ENCODE measurements at regions not wholly inside any gene's neighbourhood (a gene's known extent, or its start where the extent isn't known, plus 50 kb on each side); places are given as distances from the start of the nearest gene placed in this dataset.

DNA sequence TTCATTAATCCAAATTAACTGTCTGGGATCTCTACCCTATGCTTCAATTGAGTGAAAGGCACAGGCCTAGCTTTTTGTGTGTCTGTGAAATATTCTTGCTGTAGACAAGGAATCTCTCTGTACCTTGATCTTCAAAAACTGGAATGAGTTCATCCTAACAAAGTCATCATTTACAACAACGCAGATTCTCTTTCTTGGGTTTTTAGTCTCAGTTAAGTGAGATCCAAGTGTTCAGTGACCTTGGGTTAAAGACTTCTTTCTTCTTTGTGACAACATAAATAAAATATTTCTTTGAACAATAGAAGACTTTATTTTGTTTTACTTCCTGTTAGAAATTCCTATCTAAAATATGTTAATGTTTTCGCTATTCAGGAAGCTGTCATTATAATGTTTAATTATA is 192.2 kb upstream of the LMNTD1 start:
- H3K27ac ChIP-seq (ENCODE audit: insufficient read length, low read depth, low read length): no peak overlapping the region
- H2BK15ac ChIP-seq (ENCODE audit: low read depth, low read length): no peak overlapping the region
- no peaks in the 10 kb centered on the region; the same call in 1 of the 2 replicates for H3K4me1 ChIP-seq (ENCODE audit: insufficient read depth, low read length)
- no peaks in the 10 kb centered on the region for H3K79me2 ChIP-seq (ENCODE audit: insufficient read depth, low read length)
- no peaks in the 10 kb centered on the region for H4K20me1 ChIP-seq (ENCODE audit: control insufficient read depth, insufficient read depth, insufficient read length)
- no peaks in the 10 kb centered on the region for H3K79me1 ChIP-seq (ENCODE audit: insufficient read depth, low read depth, low read length, poor library complexity, severe bottlenecking)
- H3K4ac ChIP-seq (ENCODE audit: low read depth, low read length): no peak overlapping the region
- no peak overlapping the region for H2BK5ac ChIP-seq (ENCODE audit: insufficient read length, low read length)
- Mint-ChIP-seq H3K4me3 (no peak overlapping the region), H3K27ac (no peak overlapping the region; a peak in 1 of 7 replicates), H3K9me3 (no peaks in the 10 kb centered on the region), H3K36me3 (ENCODE audit: insufficient read depth in 1 of 3, low read depth in 3 of 3) (no peaks in the 10 kb centered on the region), H3K27me3 (ENCODE audit: low read depth) (no peaks in the 10 kb centered on the region), H3K4me1 (peaks cover 7 to 15% of the 10 kb centered on the region in 2 experiments)
- no peak overlapping the region for H2AFZ ChIP-seq (ENCODE audit: low read length)
- no peaks in the 10 kb centered on the region for H3K9me3 ChIP-seq (ENCODE audit: control insufficient read depth, low read depth, low read length)
- no peak overlapping the region for H3K18ac ChIP-seq (ENCODE audit: insufficient read length, low read depth, low read length)
- H2BK120ac ChIP-seq (ENCODE audit: low read depth, low read length, poor library complexity, severe bottlenecking): no peak overlapping the region
- H4K5ac ChIP-seq (ENCODE audit: insufficient read length, low read depth, low read length): no peak overlapping the region
- TF ChIP-seq, protein P1, sequence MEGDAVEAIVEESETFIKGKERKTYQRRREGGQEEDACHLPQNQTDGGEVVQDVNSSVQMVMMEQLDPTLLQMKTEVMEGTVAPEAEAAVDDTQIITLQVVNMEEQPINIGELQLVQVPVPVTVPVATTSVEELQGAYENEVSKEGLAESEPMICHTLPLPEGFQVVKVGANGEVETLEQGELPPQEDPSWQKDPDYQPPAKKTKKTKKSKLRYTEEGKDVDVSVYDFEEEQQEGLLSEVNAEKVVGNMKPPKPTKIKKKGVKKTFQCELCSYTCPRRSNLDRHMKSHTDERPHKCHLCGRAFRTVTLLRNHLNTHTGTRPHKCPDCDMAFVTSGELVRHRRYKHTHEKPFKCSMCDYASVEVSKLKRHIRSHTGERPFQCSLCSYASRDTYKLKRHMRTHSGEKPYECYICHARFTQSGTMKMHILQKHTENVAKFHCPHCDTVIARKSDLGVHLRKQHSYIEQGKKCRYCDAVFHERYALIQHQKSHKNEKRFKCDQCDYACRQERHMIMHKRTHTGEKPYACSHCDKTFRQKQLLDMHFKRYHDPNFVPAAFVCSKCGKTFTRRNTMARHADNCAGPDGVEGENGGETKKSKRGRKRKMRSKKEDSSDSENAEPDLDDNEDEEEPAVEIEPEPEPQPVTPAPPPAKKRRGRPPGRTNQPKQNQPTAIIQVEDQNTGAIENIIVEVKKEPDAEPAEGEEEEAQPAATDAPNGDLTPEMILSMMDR (conservative IDR thresholded peaks at IDR 0.05): no peak
- no peaks in the 10 kb centered on the region for H3K27me3 ChIP-seq (ENCODE audit: insufficient read depth, low read length)
- H2AK5ac ChIP-seq (ENCODE audit: insufficient read length, low read length): no peak overlapping the region
- H3T11ph ChIP-seq (ENCODE audit: low read length): peak overlapping the region; percentile 36
- H3K14ac ChIP-seq (ENCODE audit: insufficient read depth, low read length): no peak overlapping the region
- H2BK12ac ChIP-seq (ENCODE audit: insufficient read length, low read depth, low read length): no peak overlapping the region
- no peak for DNase-seq
- H3K23ac ChIP-seq (ENCODE audit: insufficient read length, low read depth, low read length): no peak overlapping the region
- H3K23me2 ChIP-seq (ENCODE audit: insufficient read length, low read depth, low read length, poor library complexity, severe bottlenecking): no peaks in the 10 kb centered on the region
- no peak overlapping the region for H3K56ac ChIP-seq (ENCODE audit: insufficient read length, low read depth, low read length)
- H4K8ac ChIP-seq (replicated peaks; ENCODE audit: insufficient read length, low read depth, low read length): no peak overlapping the region
- H2BK20ac ChIP-seq (ENCODE audit: low read depth, low read length, poor library complexity, severe bottlenecking): no peak overlapping the region
- no CpG with 5 or more reads among the region's 2 CpGs for WGBS (ENCODE audit: extremely low coverage, insufficient read length, low lambda C conversion rate)
- no peak overlapping the region for H3K9ac ChIP-seq (ENCODE audit: extremely low read depth, insufficient read length, low read length)
- no peak overlapping the region for H4K91ac ChIP-seq (ENCODE audit: insufficient read length, low read depth, low read length)
- no peak overlapping the region for H3K4me2 ChIP-seq (ENCODE audit: insufficient read depth, insufficient read length, low read length)
